H9 (cell line): ENCODE measurements at regions not wholly inside any gene's neighbourhood (a gene's known extent, or its start where the extent isn't known, plus 50 kb on each side); places are given as distances from the start of the nearest gene placed in this dataset.
"Not testable (repeated sequence)": the region's sequence is repeated elsewhere in the genome, so short reads cannot be mapped to it uniquely, and the experiment has no call there.

Experiments
- DNase-seq: peaks from one replicate; pipeline ENCODE4 v3.0.0-alpha.2; 2017
- H2AFZ ChIP-seq: one replicate; pipeline ENCODE4 v1.6.1; 2013; ENCODE audit warnings: mild to moderate bottlenecking, low read length, control low read depth, moderate library complexity
- H2AK5ac ChIP-seq: 2 replicates; pipeline ENCODE4 v1.6.1; 2013; ENCODE audit warnings: low read length, control low read depth, mixed read lengths; ENCODE audit not compliant: insufficient read length
- H2BK120ac ChIP-seq: one replicate; pipeline ENCODE4 v1.6.1; 2013; ENCODE audit warnings: low read depth, mild to moderate bottlenecking, low read length, control low read depth, inconsistent platforms; ENCODE audit not compliant: poor library complexity, severe bottlenecking
- H2BK12ac ChIP-seq: 2 replicates; pipeline ENCODE4 v1.6.1; 2013; ENCODE audit warnings: low read length, control low read depth, mixed read lengths, low read depth; ENCODE audit not compliant: insufficient read length
- H2BK15ac ChIP-seq: 2 replicates; pipeline ENCODE4 v1.6.1; 2013; ENCODE audit warnings: low read depth, low read length, control low read depth
- H2BK20ac ChIP-seq: one replicate; pipeline ENCODE4 v1.6.1; 2013; ENCODE audit warnings: low read depth, mild to moderate bottlenecking, low read length, control low read depth, inconsistent platforms; ENCODE audit not compliant: poor library complexity, severe bottlenecking
- H2BK5ac ChIP-seq: 2 replicates; pipeline ENCODE4 v1.6.1; 2013; ENCODE audit warnings: low read length, control low read depth, mixed read lengths; ENCODE audit not compliant: insufficient read length
- H3K14ac ChIP-seq: 2 replicates; pipeline ENCODE4 v1.6.1; 2013; ENCODE audit warnings: low read length, control low read depth; ENCODE audit not compliant: insufficient read depth
- H3K18ac ChIP-seq: 2 replicates; pipeline ENCODE4 v1.6.1; 2013; ENCODE audit warnings: low read depth, mild to moderate bottlenecking, mixed read lengths, low read length, control low read depth; ENCODE audit not compliant: insufficient read length
- H3K23ac ChIP-seq: 2 replicates; pipeline ENCODE4 v1.6.1; 2013; ENCODE audit warnings: low read length, control low read depth, mixed read lengths, low read depth; ENCODE audit not compliant: insufficient read length
- H3K23me2 ChIP-seq: 2 replicates; pipeline ENCODE4 v1.6.1; 2013; ENCODE audit warnings: low read depth, mild to moderate bottlenecking, mixed read lengths, low read length, control low read depth; ENCODE audit not compliant: insufficient read length, poor library complexity, severe bottlenecking
- H3K27ac ChIP-seq: 2 replicates; pipeline ENCODE4 v1.5.1; 2013; ENCODE audit warnings: low read length, control low read depth, mixed read lengths, low read depth; ENCODE audit not compliant: insufficient read length
- H3K27me3 ChIP-seq: 2 replicates; pipeline ENCODE4 v1.6.1; 2013; ENCODE audit warnings: low read length, control low read depth, inconsistent platforms; ENCODE audit not compliant: insufficient read depth
- H3K4ac ChIP-seq: 2 replicates; pipeline ENCODE4 v1.6.1; 2013; ENCODE audit warnings: low read depth, mild to moderate bottlenecking, control low read depth, inconsistent platforms, low read length, moderate library complexity
- H3K4me1 ChIP-seq: 2 replicates; pipeline ENCODE4 v1.6.1; 2013; ENCODE audit warnings: low read length, control low read depth, inconsistent platforms; ENCODE audit not compliant: insufficient read depth
- H3K4me2 ChIP-seq: 2 replicates; pipeline ENCODE4 v1.6.1; 2013; ENCODE audit warnings: low read length, control low read depth, mixed read lengths; ENCODE audit not compliant: insufficient read length, insufficient read depth
- H3K56ac ChIP-seq: 2 replicates; pipeline ENCODE4 v1.6.1; 2013; ENCODE audit warnings: low read depth, mild to moderate bottlenecking, mixed read lengths, low read length, control low read depth; ENCODE audit not compliant: insufficient read length
- H3K79me1 ChIP-seq: 2 replicates; pipeline ENCODE4 v1.6.1; 2013; ENCODE audit warnings: low read depth, mild to moderate bottlenecking, moderate library complexity, low read length, control low read depth, inconsistent platforms; ENCODE audit not compliant: insufficient read depth, poor library complexity, severe bottlenecking
- H3K79me2 ChIP-seq: 2 replicates; pipeline ENCODE4 v1.6.1; 2013; ENCODE audit warnings: low read length, control low read depth, inconsistent platforms; ENCODE audit not compliant: insufficient read depth
- H3K9ac ChIP-seq: 2 replicates; pipeline ENCODE4 v1.6.1; 2013; ENCODE audit warnings: low read length, control low read depth, mixed read lengths; ENCODE audit not compliant: insufficient read length; ENCODE audit errors: extremely low read depth
- H3K9me3 ChIP-seq: one replicate; pipeline ENCODE4 v1.6.1; 2013; ENCODE audit warnings: low read depth, low read length, inconsistent platforms; ENCODE audit not compliant: control insufficient read depth
- H3T11ph ChIP-seq: one replicate; pipeline ENCODE4 v1.6.1; 2013; ENCODE audit warnings: mild to moderate bottlenecking, low read length, control low read depth, inconsistent platforms
- H4K20me1 ChIP-seq: one replicate; pipeline ENCODE4 v1.6.1; 2013; ENCODE audit not compliant: control insufficient read depth, insufficient read length, insufficient read depth
- H4K5ac ChIP-seq: 2 replicates; pipeline ENCODE4 v1.6.1; 2013; ENCODE audit warnings: low read depth, mild to moderate bottlenecking, mixed read lengths, low read length, control low read depth; ENCODE audit not compliant: insufficient read length
- H4K8ac ChIP-seq: replicated peaks from 2 replicates; pipeline ENCODE4 v1.6.1; 2013; ENCODE audit warnings: low read length, control low read depth, mixed read lengths, low read depth; ENCODE audit not compliant: insufficient read length
- H4K91ac ChIP-seq: 2 replicates; pipeline ENCODE4 v1.6.1; 2013; ENCODE audit warnings: low read depth, mild to moderate bottlenecking, moderate library complexity, mixed read lengths, low read length, control low read depth; ENCODE audit not compliant: insufficient read length
- H3K27ac Mint-ChIP-seq, 3 experiments: 2 replicates in 2 of 3; 3 replicates in 1 of 3; pipeline ENCODE4 v1.8.0; 2020 to 2021; ENCODE audit warnings: mixed read lengths in 3 of 3, mild to moderate bottlenecking in 1 of 3, moderate library complexity in 1 of 3
- H3K27me3 Mint-ChIP-seq: 2 replicates; pipeline ENCODE4 v1.8.0; 2021; ENCODE audit warnings: low read depth, mild to moderate bottlenecking, moderate library complexity, mixed read lengths
- H3K36me3 Mint-ChIP-seq, 3 experiments: 2 replicates in 2 of 3; 3 replicates in 1 of 3; pipeline ENCODE4 v1.8.0; 2020 to 2021; ENCODE audit warnings: low read depth in 3 of 3, mixed read lengths in 3 of 3; ENCODE audit not compliant: insufficient read depth in 1 of 3
- H3K4me1 Mint-ChIP-seq, 2 experiments: 2 replicates each; pipeline ENCODE4 v1.8.0; 2020; ENCODE audit warnings: mixed read lengths in 2 of 2
- H3K4me3 Mint-ChIP-seq, 2 experiments: 2 replicates in 1 of 2; 3 replicates in 1 of 2; pipeline ENCODE4 v1.8.0; 2020 to 2021; ENCODE audit warnings: mild to moderate bottlenecking in 2 of 2, mixed read lengths in 2 of 2, moderate library complexity in 1 of 2
- H3K9me3 Mint-ChIP-seq, 2 experiments: 2 replicates in 1 of 2; 3 replicates in 1 of 2; pipeline ENCODE4 v1.8.0; 2020; ENCODE audit warnings: mild to moderate bottlenecking in 2 of 2, mixed read lengths in 2 of 2, moderate library complexity in 1 of 2
- WGBS: extraction: QIAGEN DNeasy Blood & Tissue Kit; methylation state at CpG from one replicate; pipeline ENCODE4 v1.1.7; 2013; ENCODE audit warnings: missing lambda C conversion rate, low lambda C conversion rate, mixed read lengths; ENCODE audit not compliant: insufficient read length; ENCODE audit errors: extremely low coverage; 5-methylcytosine and 5-hydroxymethylcytosine counted together
- TF ChIP-seq, protein P1 (sequence below): fragments of 200-600 bp; sonication (generic); conservative IDR thresholded peaks from 3 replicates; pipeline ENCODE4 v1.8.0; 2021; ENCODE audit warnings: antibody characterized with exemption, mild to moderate bottlenecking

DNA sequence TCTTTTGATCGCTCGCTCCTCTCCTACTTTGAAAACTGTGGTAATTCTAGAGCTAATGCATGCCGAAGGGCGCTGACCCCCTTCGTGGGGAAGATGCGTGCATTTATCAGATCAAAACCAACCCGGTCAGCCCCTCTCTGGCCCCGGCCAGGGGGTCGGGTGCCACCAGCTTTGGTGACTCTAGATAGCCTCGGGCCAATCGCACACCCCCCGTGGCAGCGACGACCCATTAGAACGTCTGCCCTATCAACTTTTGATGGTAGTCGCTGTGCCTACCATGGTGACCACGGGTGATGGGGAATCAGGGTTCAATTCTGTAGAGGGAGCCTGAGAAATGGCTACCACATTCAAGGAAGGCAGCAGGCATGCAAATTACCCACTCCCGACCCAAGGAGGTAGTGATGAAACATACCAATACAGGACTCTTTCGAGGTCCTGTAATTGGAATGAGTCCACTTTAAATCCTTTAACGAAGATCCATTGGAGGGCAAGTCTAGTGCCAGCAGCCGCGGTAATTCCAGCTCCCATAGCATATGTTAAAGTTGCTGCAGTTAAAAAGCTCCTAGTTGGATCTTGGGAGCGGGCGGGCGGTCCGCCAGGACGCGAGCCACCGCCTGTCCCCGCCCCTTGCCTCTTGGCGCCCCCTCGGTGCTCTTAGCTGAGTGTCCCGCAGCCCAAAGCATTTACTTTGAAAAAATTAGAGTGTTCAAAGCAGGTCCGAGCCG lies 3898.2 kb upstream of the OR11H1 start:
- no peaks in the 10 kb centered on the region for H3K4me1 ChIP-seq
- Mint-ChIP-seq H3K4me1 (no peaks in the 10 kb centered on the region), H3K36me3 (peaks cover 29 to 36% (median 30%) of the 10 kb centered on the region in 3 experiments), H3K4me3 (no peak overlapping the region), H3K27me3 (peaks cover 17% of the 10 kb centered on the region), H3K9me3 (peaks cover 51 to 61% of the 10 kb centered on the region in 2 experiments), H3K27ac (no peak overlapping the region; a peak in 1 of 7 replicates)
- no peaks in the 10 kb centered on the region for H3K27me3 ChIP-seq
- no peak for DNase-seq
- H2AFZ ChIP-seq: no peak overlapping the region
- H3K23ac ChIP-seq: no peak overlapping the region
- no peak overlapping the region for H3K18ac ChIP-seq
- H3K79me1 ChIP-seq: no peaks in the 10 kb centered on the region
- H2BK15ac ChIP-seq: no peak overlapping the region
- WGBS: no CpG with 5 or more reads among the region's 35 CpGs
- H2BK20ac ChIP-seq: no peak overlapping the region
- H3K4me2 ChIP-seq: no peak overlapping the region
- no peak overlapping the region for H2BK5ac ChIP-seq
- no peak overlapping the region for H2AK5ac ChIP-seq
- H3K9ac ChIP-seq: no peak overlapping the region
- peaks cover 59% of the 10 kb centered on the region for H3K9me3 ChIP-seq
- no peak overlapping the region for H3K56ac ChIP-seq
- TF ChIP-seq, protein P1, sequence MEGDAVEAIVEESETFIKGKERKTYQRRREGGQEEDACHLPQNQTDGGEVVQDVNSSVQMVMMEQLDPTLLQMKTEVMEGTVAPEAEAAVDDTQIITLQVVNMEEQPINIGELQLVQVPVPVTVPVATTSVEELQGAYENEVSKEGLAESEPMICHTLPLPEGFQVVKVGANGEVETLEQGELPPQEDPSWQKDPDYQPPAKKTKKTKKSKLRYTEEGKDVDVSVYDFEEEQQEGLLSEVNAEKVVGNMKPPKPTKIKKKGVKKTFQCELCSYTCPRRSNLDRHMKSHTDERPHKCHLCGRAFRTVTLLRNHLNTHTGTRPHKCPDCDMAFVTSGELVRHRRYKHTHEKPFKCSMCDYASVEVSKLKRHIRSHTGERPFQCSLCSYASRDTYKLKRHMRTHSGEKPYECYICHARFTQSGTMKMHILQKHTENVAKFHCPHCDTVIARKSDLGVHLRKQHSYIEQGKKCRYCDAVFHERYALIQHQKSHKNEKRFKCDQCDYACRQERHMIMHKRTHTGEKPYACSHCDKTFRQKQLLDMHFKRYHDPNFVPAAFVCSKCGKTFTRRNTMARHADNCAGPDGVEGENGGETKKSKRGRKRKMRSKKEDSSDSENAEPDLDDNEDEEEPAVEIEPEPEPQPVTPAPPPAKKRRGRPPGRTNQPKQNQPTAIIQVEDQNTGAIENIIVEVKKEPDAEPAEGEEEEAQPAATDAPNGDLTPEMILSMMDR: no peak
- no peak overlapping the region for H3T11ph ChIP-seq
- H3K27ac ChIP-seq: no peak overlapping the region
- H3K23me2 ChIP-seq: no peaks in the 10 kb centered on the region
- H3K4ac ChIP-seq: no peak overlapping the region
- no peak overlapping the region for H3K14ac ChIP-seq
- H3K79me2 ChIP-seq: no peaks in the 10 kb centered on the region
- no peaks in the 10 kb centered on the region for H4K20me1 ChIP-seq
- no peak overlapping the region for H4K5ac ChIP-seq
- no peak overlapping the region for H2BK12ac ChIP-seq
- no peak overlapping the region for H2BK120ac ChIP-seq
- H4K91ac ChIP-seq: no peak overlapping the region
- H4K8ac ChIP-seq: no peak overlapping the region

GRCh38 chr22:11630386-11631084 lies 3897.5 kb upstream of the OR11H1 start:
- H3K14ac ChIP-seq, H3K79me1 ChIP-seq, H3K56ac ChIP-seq, H3K27me3 ChIP-seq, H3K4me1 Mint-ChIP-seq, H3K27ac Mint-ChIP-seq, H3K79me2 ChIP-seq, H3K4me3 Mint-ChIP-seq, H3K23me2 ChIP-seq, H4K5ac ChIP-seq, H3K4me2 ChIP-seq, H3K4me1 ChIP-seq, H3K27ac ChIP-seq, H3T11ph ChIP-seq, H4K91ac ChIP-seq, H3K23ac ChIP-seq, H2BK120ac ChIP-seq, H4K20me1 ChIP-seq, H2BK20ac ChIP-seq, H2BK12ac ChIP-seq, H2BK15ac ChIP-seq, H3K9ac ChIP-seq, H2AK5ac ChIP-seq, H3K4ac ChIP-seq, H3K18ac ChIP-seq, H2BK5ac ChIP-seq, H2AFZ ChIP-seq, H4K8ac ChIP-seq, DNase-seq: not testable (repeated sequence)
- H3K9me3 Mint-ChIP-seq: peaks cover 43 to 53% of the 10 kb centered on the region in 2 experiments
- H3K27me3 Mint-ChIP-seq: peaks cover 17% of the 10 kb centered on the region
- WGBS: no CpG with 5 or more reads among the region's 34 CpGs
- peaks cover 29 to 30% (median 30%) of the 10 kb centered on the region in 3 experiments for H3K36me3 Mint-ChIP-seq
- H3K9me3 ChIP-seq: peaks cover 52% of the 10 kb centered on the region
